ENCODE measurements at regions not wholly inside any gene's neighbourhood (a gene's known extent, or its start where the extent isn't known, plus 50 kb on each side); places are given as distances from the start of the nearest gene placed in this dataset.

DNA sequence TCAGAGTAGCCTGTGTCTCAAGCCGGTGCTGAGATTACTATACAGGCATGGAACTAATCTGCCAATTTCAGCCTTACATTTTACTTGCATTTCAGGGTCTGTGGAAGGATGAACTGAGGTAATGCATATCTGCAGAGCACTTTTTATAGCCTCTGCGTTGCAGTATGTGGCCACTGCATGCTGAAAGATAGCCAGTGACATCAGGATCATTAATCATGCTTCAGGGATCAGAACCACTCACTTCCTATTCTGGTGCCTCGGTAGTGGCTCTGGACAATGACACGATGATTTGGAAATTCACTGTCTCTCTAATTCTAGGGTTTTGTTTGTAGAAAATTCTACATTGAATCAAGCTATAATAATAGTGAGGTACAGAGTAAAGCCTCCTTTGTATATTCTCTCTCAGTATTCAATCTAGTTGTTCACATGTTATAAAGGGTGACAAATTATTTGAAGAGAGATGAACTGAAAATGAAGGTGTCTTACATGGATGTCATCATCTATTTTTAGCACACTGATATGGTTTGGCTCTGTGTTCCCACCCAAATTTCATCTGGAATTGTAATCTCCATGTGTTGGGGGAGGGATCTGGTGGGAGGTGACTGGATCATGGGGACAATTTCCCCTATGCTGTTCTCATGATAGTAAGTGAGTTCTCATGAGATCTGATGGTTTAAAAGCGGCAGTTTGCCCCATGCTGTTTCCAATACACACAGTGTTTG is 554.3 kb upstream of the MIS18BP1 start:
- TF ChIP-seq CTCF (IDR thresholded peaks at IDR 0.05) (no peak), POLR2A (IDR thresholded peaks at IDR 0.05) (no peak)
